ENCODE measurements at regions not wholly inside any gene's neighbourhood (a gene's known extent, or its start where the extent isn't known, plus 50 kb on each side); places are given as distances from the start of the nearest gene placed in this dataset.

- TF ChIP-seq ZNF462 (CRISPR knock-in tag; IDR thresholded peaks at IDR 0.05): no peak
Observed at GRCh38 chr2:179341152-179341866, 76.7 kb upstream of the SESTD1 start (continued).

- H3K4me3 Mint-ChIP-seq: no peak overlapping the region
- no peaks in the 10 kb centered on the region for H3K27me3 Mint-ChIP-seq (ENCODE audit: insufficient read depth, low read depth, poor library complexity)
- no peak overlapping the region for H2AFZ ChIP-seq
Observed at GRCh38 chr2:179340678-179341077, 76.0 kb upstream of the SESTD1 start.

More at GRCh38 chr2:179340678-179341077, 76.0 kb upstream of the SESTD1 start:
- no peaks in the 10 kb centered on the region for H3K36me3 Mint-ChIP-seq (ENCODE audit: low read depth)
- Histone ChIP-seq H4K20me1 (replicated peaks; ENCODE audit: insufficient read depth) (no peaks in the 10 kb centered on the region), H3K36me3 (ENCODE audit: insufficient read depth) (no peaks in the 10 kb centered on the region), H3K4me3 (no peak overlapping the region), H3K4me2 (no peak overlapping the region), H3F3A (replicated peaks; ENCODE audit: low read depth) (no peaks in the 10 kb centered on the region), H3K79me2 (replicated peaks; ENCODE audit: insufficient read depth) (no peaks in the 10 kb centered on the region), H3K27ac (ENCODE audit: low read depth) (no peak overlapping the region), H3K4me1 (ENCODE audit: insufficient read depth) (peaks cover 10% of the 10 kb centered on the region; the same call in 1 of the 2 replicates), H3K27me3 (ENCODE audit: insufficient read depth) (no peaks in the 10 kb centered on the region), H3K9me2 (ENCODE audit: insufficient read depth) (peaks cover 5% of the 10 kb centered on the region; the same call in 1 of the 2 replicates)
- no peak overlapping the region for H3K27ac Mint-ChIP-seq
- ATAC-seq: peak; percentile 51
- peak; percentile 55 for DNase-seq (ENCODE audit: low spot score)
- no peaks in the 10 kb centered on the region for H3K9me3 Mint-ChIP-seq
- TF ChIP-seq ZNF331 (CRISPR knock-in tag; IDR thresholded peaks at IDR 0.05; ENCODE audit: low read depth) (no peak), POLR2AphosphoS5 (IDR thresholded peaks at IDR 0.05; ENCODE audit: low read depth) (no peak), CTCF (conservative IDR thresholded peaks at IDR 0.05; ENCODE audit: low read depth in 2 of 2) (peak; percentile 59 to 64), EZH2 (IDR thresholded peaks at IDR 0.05; ENCODE audit: low read depth, unreplicated experiment) (no peak), EZH2phosphoT487 (IDR thresholded peaks at IDR 0.05; ENCODE audit: unreplicated experiment) (no peak)
- H3K4me1 Mint-ChIP-seq: peaks cover 21% of the 10 kb centered on the region

Measured in GM23338 (cell line).